Thoracic aorta (tissue), 2 donors: ENCODE measurements at regions not wholly inside any gene's neighbourhood (a gene's known extent, or its start where the extent isn't known, plus 50 kb on each side); places are given as distances from the start of the nearest gene placed in this dataset.

Experiments used
- ATAC-seq: fragments of 150-250 bp; one replicate; pipeline ENCODE4 v1.8.0; 2017; ENCODE audit warnings: low read depth; ENCODE audit not compliant: insufficient number of reproducible peaks, low FRiP score
- DNase-seq: peaks from one replicate; pipeline ENCODE4 v3.0.0-alpha.2; 2020; ENCODE audit warnings: low spot score
- H3K27ac ChIP-seq, 2 donors: fragments of 200-600 bp; sonication (generic); 1 replicate in 1 of 2; 2 replicates in 1 of 2; pipeline ENCODE4 v1.5.1; 2016; ENCODE audit warnings: mild to moderate bottlenecking in 2 of 2, moderate library complexity in 2 of 2
- H3K27me3 ChIP-seq: fragments of 200-600 bp; sonication (generic); replicated peaks from 2 replicates; pipeline ENCODE4 v1.6.0; 2016; ENCODE audit warnings: mild to moderate bottlenecking; ENCODE audit not compliant: insufficient read depth
- H3K36me3 ChIP-seq: fragments of 200-600 bp; sonication (generic); one replicate; pipeline ENCODE4 v1.5.1; 2016
- H3K4me1 ChIP-seq, 2 donors: fragments of 200-600 bp; sonication (generic); 1 replicate in 1 of 2; 2 replicates in 1 of 2; pipeline versions ENCODE4 v1.5.1 to v1.6.0; 2016; ENCODE audit warnings: low read depth in 2 of 2, mild to moderate bottlenecking in 1 of 2; ENCODE audit not compliant: control insufficient read depth in 1 of 2
- H3K4me3 ChIP-seq: fragments of 200-600 bp; sonication (generic); 2 replicates; pipeline ENCODE4 v1.5.1; 2016; ENCODE audit warnings: mild to moderate bottlenecking
- H3K9me3 ChIP-seq: fragments of 200-600 bp; sonication (generic); 2 replicates; pipeline ENCODE4 v1.5.1; 2016
- TF ChIP-seq, protein P1 (sequence below): fragments of 200-600 bp; sonication (generic); IDR thresholded peaks from one replicate; pipeline ENCODE4 v1.5.1; 2019; ENCODE audit warnings: antibody characterized with exemption

DNA sequence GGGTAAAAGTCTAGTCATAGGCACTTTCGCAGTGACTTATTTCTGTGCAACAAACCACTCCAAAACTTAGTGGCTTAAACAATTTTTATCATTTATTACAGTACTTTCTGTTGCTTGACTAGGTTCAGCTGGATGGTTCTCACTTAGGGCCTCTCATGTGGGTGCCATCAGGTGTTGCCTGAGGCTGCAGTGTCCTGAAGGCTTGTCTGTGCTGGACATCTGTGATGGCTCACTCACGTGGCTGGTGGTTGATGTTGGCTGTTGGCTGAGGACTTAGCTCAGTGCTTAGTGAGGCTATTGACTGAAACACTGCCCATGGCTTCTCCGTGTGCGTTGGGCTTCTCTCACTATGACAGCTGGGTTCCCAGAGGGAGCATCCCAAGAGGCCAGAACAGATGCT is 81.4 kb upstream of the GCFC2 start:
- no peaks in the 10 kb centered on the region for H3K27me3 ChIP-seq
- ATAC-seq (no peak), DNase-seq (no peak)
- TF ChIP-seq, protein P1, sequence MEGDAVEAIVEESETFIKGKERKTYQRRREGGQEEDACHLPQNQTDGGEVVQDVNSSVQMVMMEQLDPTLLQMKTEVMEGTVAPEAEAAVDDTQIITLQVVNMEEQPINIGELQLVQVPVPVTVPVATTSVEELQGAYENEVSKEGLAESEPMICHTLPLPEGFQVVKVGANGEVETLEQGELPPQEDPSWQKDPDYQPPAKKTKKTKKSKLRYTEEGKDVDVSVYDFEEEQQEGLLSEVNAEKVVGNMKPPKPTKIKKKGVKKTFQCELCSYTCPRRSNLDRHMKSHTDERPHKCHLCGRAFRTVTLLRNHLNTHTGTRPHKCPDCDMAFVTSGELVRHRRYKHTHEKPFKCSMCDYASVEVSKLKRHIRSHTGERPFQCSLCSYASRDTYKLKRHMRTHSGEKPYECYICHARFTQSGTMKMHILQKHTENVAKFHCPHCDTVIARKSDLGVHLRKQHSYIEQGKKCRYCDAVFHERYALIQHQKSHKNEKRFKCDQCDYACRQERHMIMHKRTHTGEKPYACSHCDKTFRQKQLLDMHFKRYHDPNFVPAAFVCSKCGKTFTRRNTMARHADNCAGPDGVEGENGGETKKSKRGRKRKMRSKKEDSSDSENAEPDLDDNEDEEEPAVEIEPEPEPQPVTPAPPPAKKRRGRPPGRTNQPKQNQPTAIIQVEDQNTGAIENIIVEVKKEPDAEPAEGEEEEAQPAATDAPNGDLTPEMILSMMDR = no peak
- no peaks in the 10 kb centered on the region for H3K9me3 ChIP-seq
- H3K36me3 ChIP-seq = no peaks in the 10 kb centered on the region
- H3K4me3 ChIP-seq = no peak overlapping the region
- H3K4me1 ChIP-seq = no peaks in the 10 kb centered on the region
- H3K27ac ChIP-seq = no peak overlapping the region

DNA sequence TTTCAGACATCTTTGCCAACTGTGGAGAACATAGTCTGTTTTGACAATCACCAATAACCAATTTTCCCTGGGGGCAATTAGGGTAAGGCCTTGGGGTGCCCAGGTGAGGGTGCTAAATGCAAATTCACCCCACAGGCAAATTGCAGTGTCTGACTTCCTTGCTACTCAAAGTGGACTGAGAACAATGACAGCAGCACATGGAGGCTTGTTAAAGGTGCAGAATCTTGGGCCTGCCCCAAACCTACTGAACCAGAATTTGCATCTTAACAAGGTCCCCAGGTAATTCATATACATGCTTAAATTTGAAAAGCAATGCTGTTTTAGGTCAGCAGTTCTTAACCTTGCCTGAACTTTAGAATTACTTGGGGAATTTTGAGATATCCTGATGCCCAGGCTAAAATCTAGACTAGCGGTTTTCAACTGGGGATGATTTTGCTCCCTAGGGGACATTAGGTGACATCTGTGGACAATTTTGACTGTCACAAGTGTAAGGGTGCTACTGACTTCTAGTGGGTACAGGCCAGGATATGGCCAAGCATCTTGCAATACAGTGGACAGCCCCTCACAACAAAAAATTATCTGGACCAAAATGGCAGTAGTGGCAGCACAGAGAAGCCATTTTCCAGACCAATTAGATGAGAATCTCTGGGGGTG is 80.2 kb upstream of the GCFC2 start:
- no peaks in the 10 kb centered on the region for H3K36me3 ChIP-seq
- ATAC-seq = no peak
- no peaks in the 10 kb centered on the region for H3K4me1 ChIP-seq
- TF ChIP-seq, protein P1 = no peak
- no peak overlapping the region for H3K4me3 ChIP-seq
- no peak for DNase-seq
- H3K9me3 ChIP-seq = no peaks in the 10 kb centered on the region
- H3K27ac ChIP-seq = no peak overlapping the region
- no peaks in the 10 kb centered on the region for H3K27me3 ChIP-seq

DNA sequence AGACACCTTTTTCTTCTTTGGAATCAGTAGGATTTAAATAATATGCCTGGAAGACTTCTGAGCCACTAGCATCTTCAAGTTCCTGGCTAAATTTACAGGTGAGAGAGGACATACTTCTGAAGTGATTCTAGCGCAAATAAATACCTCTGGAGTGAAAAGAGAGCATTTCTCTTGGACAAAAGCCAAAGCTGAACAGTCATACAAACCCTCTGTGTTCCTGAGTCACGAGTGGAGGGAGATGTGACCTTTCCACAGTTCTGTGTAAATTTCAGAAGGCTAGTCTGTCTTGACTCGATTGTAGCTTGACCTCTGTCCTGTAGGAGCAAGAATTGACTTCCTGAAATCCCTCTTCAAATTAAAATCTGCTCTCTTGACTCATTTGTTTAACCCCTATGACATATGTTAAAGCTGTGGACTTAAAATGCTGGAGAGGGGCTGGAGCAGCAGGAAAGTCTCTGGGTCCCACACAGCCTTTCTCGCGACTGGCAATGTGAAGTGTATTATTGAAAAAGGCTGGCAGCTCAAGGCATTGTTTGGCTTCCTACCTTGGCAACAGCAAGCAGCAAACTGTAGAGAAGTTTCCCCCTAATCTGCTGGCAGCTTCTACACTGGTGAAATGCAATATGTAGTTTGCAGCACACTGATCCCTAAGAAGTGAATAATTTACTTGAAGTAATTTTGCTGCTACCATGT is 79.6 kb upstream of the GCFC2 start:
- Histone ChIP-seq H3K27me3 (no peaks in the 10 kb centered on the region), H3K27ac (no peak overlapping the region), H3K4me3 (no peak overlapping the region), H3K9me3 (no peaks in the 10 kb centered on the region), H3K36me3 (no peaks in the 10 kb centered on the region), H3K4me1 (no peaks in the 10 kb centered on the region)
- ATAC-seq (no peak), DNase-seq (no peak)
- TF ChIP-seq, protein P1 = no peak

DNA sequence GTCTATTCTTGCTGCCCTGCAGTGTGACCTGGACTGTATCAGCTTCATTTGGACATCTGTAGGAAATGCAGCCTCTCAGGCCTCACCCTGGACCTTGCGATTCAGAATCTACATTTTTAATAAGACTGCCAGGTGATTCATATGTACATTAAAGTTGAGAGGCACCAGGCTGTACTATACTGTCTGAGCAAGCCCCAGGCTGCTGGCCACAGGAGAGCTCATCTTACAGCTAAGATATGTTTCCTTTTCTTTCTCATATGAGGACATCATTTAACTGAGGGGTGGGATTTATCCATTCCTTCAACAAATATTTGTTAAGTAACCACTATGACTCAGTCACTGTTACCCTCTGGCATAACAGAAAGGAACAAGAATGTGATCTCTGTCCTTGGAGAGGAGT is 78.2 kb upstream of the GCFC2 start:
- Histone ChIP-seq H3K27ac (no peak overlapping the region), H3K4me3 (no peak overlapping the region), H3K4me1 (no peaks in the 10 kb centered on the region), H3K27me3 (no peaks in the 10 kb centered on the region), H3K9me3 (no peaks in the 10 kb centered on the region), H3K36me3 (no peaks in the 10 kb centered on the region)
- ATAC-seq = no peak
- TF ChIP-seq, protein P1 = no peak
- DNase-seq = no peak

DNA sequence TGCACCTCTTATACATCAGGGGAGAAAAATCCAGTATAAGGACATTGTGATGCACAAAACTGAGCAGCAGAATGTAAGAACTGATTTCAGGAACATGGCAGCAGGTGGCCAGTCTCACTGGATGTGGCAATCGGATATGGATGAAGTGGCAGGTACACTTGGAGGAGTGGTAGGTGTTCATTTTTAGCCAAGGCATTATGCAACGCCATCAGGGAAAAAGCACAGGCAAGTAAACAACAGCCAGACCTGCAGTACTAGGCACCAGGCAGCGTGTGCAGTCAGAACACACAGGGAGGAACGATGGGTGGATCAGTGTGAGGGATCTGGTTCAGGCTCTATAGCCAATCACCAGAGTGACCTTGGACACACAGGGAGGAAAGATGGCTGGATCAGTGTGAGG is 77.4 kb upstream of the GCFC2 start:
- H3K36me3 ChIP-seq = no peaks in the 10 kb centered on the region
- H3K27ac ChIP-seq = no peak overlapping the region
- no peaks in the 10 kb centered on the region for H3K9me3 ChIP-seq
- no peak for ATAC-seq
- TF ChIP-seq, protein P1 = no peak
- no peaks in the 10 kb centered on the region for H3K27me3 ChIP-seq
- H3K4me3 ChIP-seq = no peak overlapping the region
- no peaks in the 10 kb centered on the region for H3K4me1 ChIP-seq
- no peak for DNase-seq
